ENCODE measurements at regions not wholly inside any gene's neighbourhood (a gene's known extent, or its start where the extent isn't known, plus 50 kb on each side); places are given as distances from the start of the nearest gene placed in this dataset.

DNA sequence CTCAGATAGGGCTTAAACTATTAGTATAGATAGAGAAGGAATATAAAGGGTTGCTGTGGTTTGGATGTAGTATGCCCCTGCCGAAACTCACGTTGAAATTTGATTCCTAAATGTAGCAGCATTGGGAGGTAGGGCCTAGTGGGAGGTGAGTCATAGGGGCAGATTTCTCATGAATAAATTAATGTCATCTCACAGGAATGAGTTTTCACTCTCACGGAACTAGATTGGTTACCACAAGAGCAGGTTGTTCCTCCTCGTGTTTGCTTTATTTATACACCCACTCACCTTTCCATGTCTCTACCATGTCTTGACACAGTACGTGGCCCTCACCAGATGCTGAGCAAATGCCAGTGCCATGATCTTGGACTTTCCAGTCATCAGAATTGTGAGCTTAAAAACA, 218.2 kb downstream of the RBM43 start:
- TF ChIP-seq, protein P1, sequence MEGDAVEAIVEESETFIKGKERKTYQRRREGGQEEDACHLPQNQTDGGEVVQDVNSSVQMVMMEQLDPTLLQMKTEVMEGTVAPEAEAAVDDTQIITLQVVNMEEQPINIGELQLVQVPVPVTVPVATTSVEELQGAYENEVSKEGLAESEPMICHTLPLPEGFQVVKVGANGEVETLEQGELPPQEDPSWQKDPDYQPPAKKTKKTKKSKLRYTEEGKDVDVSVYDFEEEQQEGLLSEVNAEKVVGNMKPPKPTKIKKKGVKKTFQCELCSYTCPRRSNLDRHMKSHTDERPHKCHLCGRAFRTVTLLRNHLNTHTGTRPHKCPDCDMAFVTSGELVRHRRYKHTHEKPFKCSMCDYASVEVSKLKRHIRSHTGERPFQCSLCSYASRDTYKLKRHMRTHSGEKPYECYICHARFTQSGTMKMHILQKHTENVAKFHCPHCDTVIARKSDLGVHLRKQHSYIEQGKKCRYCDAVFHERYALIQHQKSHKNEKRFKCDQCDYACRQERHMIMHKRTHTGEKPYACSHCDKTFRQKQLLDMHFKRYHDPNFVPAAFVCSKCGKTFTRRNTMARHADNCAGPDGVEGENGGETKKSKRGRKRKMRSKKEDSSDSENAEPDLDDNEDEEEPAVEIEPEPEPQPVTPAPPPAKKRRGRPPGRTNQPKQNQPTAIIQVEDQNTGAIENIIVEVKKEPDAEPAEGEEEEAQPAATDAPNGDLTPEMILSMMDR (IDR thresholded peaks at IDR 0.05), result no peak
- no peak for TF ChIP-seq EP300 (IDR thresholded peaks at IDR 0.05)

Data from gastroesophageal sphincter (tissue), 3 donors.